ENCODE measurements at regions not wholly inside any gene's neighbourhood (a gene's known extent, or its start where the extent isn't known, plus 50 kb on each side); places are given as distances from the start of the nearest gene placed in this dataset.

DNA sequence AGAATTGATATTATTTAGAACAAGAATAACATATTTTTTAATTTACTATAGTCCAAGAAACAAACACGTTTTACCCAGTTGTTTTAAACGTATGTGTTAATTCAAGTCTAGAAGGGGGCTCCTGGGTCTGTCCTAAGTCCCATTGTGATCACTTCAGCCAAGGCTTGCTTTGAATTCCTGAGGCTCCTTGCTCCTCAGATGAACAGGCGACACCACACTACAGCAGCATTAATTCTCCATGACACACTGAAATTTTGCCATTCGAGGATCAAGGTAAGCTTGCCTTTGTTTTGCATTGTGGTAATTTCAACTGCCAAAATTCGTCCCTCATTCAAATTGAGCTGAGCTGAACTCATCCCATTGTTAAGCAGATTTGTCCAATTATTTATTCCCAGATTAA, 1442.6 kb downstream of the SLITRK5 start:
- Histone ChIP-seq H3K27ac (ENCODE audit: low read depth, low read length, poor library complexity, severe bottlenecking) (no peak overlapping the region), H3K4me1 (ENCODE audit: insufficient read depth, low read length, poor library complexity, severe bottlenecking) (no peaks in the 10 kb centered on the region), H3K36me3 (ENCODE audit: insufficient read depth, low read length, poor library complexity, severe bottlenecking) (no peaks in the 10 kb centered on the region), H3K9me3 (ENCODE audit: low read depth, low read length, poor library complexity, severe bottlenecking) (no peaks in the 10 kb centered on the region), H3K4me3 (ENCODE audit: low read depth, low read length, poor library complexity, severe bottlenecking) (no peak overlapping the region), H3K27me3 (replicated peaks; ENCODE audit: insufficient read depth, low read depth, low read length, poor library complexity) (no peaks in the 10 kb centered on the region)
- no peak for DNase-seq (ENCODE audit: low spot score)
- ChIA-PET CTCF (no interaction called here), POLR2A (ENCODE audit: low non-redundant PET) (no interaction called here)
- intact Hi-C loops (cut with micrococcal nuclease; ENCODE audit: unreplicated experiment): no loop called here
- TF ChIP-seq EZH2 (IDR thresholded peaks at IDR 0.05; ENCODE audit: borderline replicate concordance, low read depth, low read length, poor library complexity, severe bottlenecking): no peak
- TF ChIP-seq CTCF (conservative IDR thresholded peaks at IDR 0.05; ENCODE audit: low read depth, low read length): no peak
- no TSS peak for BruUV-seq (replicated peaks)

DNA sequence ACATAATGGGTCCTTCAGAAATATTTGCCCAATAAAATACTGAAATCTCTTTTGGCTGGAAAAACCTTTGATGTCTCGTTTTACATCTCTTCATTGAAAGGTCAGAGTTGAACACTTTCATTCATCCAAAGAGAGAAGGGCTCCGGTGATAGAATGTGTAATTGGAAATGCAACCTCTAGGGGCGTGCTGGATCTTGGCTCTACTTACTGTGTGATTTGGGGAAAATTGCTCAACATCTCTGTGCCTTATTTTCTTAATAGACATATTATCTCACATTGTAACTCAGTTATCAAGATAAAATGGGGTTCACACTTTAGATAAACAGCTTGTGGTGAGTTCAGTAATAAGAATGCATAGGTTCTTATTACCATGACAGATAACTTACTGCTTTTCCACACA, 1444.1 kb downstream of the SLITRK5 start:
- no peak overlapping the region for H3K4me3 ChIP-seq (ENCODE audit: low read depth, low read length, poor library complexity, severe bottlenecking)
- peak; percentile 2 for DNase-seq (ENCODE audit: low spot score)
- BruUV-seq (replicated peaks): no TSS peak
- H3K27me3 ChIP-seq (replicated peaks; ENCODE audit: insufficient read depth, low read depth, low read length, poor library complexity): no peaks in the 10 kb centered on the region
- H3K4me1 ChIP-seq (ENCODE audit: insufficient read depth, low read length, poor library complexity, severe bottlenecking): no peaks in the 10 kb centered on the region
- H3K27ac ChIP-seq (ENCODE audit: low read depth, low read length, poor library complexity, severe bottlenecking): no peak overlapping the region
- H3K9me3 ChIP-seq (ENCODE audit: low read depth, low read length, poor library complexity, severe bottlenecking): no peaks in the 10 kb centered on the region
- intact Hi-C loops (cut with micrococcal nuclease; ENCODE audit: unreplicated experiment): no loop called here
- H3K36me3 ChIP-seq (ENCODE audit: insufficient read depth, low read length, poor library complexity, severe bottlenecking): no peaks in the 10 kb centered on the region
- TF ChIP-seq CTCF (conservative IDR thresholded peaks at IDR 0.05; ENCODE audit: low read depth, low read length) (no peak), EZH2 (IDR thresholded peaks at IDR 0.05; ENCODE audit: borderline replicate concordance, low read depth, low read length, poor library complexity, severe bottlenecking) (no peak)
- POLR2A ChIA-PET (ENCODE audit: low non-redundant PET): no interaction called here
- CTCF ChIA-PET: no interaction called here

DNA sequence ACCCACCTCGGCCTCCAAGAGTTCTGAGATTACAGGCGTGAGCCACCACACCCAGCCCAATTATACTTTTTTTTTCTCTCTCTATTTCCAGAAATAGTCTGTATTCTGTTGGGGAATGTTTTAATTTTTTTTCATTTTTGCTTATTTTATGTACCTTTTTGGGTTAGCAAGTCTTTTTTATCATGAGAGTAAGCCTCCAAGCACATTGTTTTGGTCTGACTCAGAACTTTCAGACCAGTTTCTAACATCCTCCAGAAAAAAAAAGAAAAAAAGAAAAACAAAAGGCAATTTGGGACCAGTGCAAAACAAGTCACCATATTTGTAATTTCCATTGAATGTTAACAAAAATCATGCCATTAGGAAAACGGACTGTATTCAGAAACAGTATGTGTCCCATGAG, 1465.5 kb downstream of the SLITRK5 start:
- Histone ChIP-seq H3K9me3 (ENCODE audit: low read depth, low read length, poor library complexity, severe bottlenecking) (no peaks in the 10 kb centered on the region), H3K27me3 (replicated peaks; ENCODE audit: insufficient read depth, low read depth, low read length, poor library complexity) (no peaks in the 10 kb centered on the region), H3K27ac (ENCODE audit: low read depth, low read length, poor library complexity, severe bottlenecking) (no peak overlapping the region), H3K4me3 (ENCODE audit: low read depth, low read length, poor library complexity, severe bottlenecking) (no peak overlapping the region), H3K36me3 (ENCODE audit: insufficient read depth, low read length, poor library complexity, severe bottlenecking) (no peaks in the 10 kb centered on the region), H3K4me1 (ENCODE audit: insufficient read depth, low read length, poor library complexity, severe bottlenecking) (no peaks in the 10 kb centered on the region)
- CTCF ChIA-PET: no interaction called here
- DNase-seq (ENCODE audit: low spot score): no peak
- intact Hi-C loops (cut with micrococcal nuclease; ENCODE audit: unreplicated experiment): no loop called here
- BruUV-seq (replicated peaks): no TSS peak
- POLR2A ChIA-PET (ENCODE audit: low non-redundant PET): no interaction called here
- TF ChIP-seq EZH2 (IDR thresholded peaks at IDR 0.05; ENCODE audit: borderline replicate concordance, low read depth, low read length, poor library complexity, severe bottlenecking): no peak

DNA sequence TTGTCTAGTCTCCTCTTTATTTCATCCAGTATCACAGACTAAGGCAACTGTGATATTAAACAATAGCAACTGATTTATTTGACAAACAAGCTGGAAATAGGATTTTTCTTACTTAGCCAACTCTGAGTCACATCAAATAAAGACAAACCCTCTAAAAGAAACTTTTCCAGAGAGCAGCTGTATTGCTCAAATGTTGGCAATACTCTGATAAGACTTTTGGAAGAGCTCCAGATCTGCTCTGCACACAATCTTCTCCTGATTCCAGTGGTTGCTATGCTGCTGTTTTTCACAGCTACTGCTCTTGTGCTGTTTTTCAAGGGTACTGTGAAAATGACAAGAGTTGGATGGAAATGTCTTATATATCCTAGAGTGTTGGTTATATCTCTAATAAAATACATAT, 1479.2 kb downstream of the SLITRK5 start:
- no peak for DNase-seq (ENCODE audit: low spot score)
- Histone ChIP-seq H3K9me3 (ENCODE audit: low read depth, low read length, poor library complexity, severe bottlenecking) (no peaks in the 10 kb centered on the region), H3K4me3 (ENCODE audit: low read depth, low read length, poor library complexity, severe bottlenecking) (no peak overlapping the region), H3K36me3 (ENCODE audit: insufficient read depth, low read length, poor library complexity, severe bottlenecking) (no peaks in the 10 kb centered on the region), H3K27me3 (replicated peaks; ENCODE audit: insufficient read depth, low read depth, low read length, poor library complexity) (no peaks in the 10 kb centered on the region), H3K27ac (ENCODE audit: low read depth, low read length, poor library complexity, severe bottlenecking) (no peak overlapping the region), H3K4me1 (ENCODE audit: insufficient read depth, low read length, poor library complexity, severe bottlenecking) (no peaks in the 10 kb centered on the region)
- BruUV-seq (replicated peaks): no TSS peak
- TF ChIP-seq EZH2 (IDR thresholded peaks at IDR 0.05; ENCODE audit: borderline replicate concordance, low read depth, low read length, poor library complexity, severe bottlenecking) (no peak), CTCF (conservative IDR thresholded peaks at IDR 0.05; ENCODE audit: low read depth, low read length) (no peak)
- ChIA-PET POLR2A (ENCODE audit: low non-redundant PET) (no interaction called here), CTCF (no interaction called here)
- intact Hi-C loops (cut with micrococcal nuclease; ENCODE audit: unreplicated experiment): no loop called here

Measured in A673 (cell line).